Neural cell (in vitro differentiated cells): ENCODE measurements at regions not wholly inside any gene's neighbourhood (a gene's known extent, or its start where the extent isn't known, plus 50 kb on each side); places are given as distances from the start of the nearest gene placed in this dataset.

ENCODE experiments used
- EP300 ChIP-seq: fragments of 450-650 bp; conservative IDR thresholded peaks from 2 replicates; pipeline ENCODE4 v1.6.1; 2014; ENCODE audit warnings: antibody characterized with exemption, mild to moderate bottlenecking, moderate library complexity; ENCODE audit not compliant: poor library complexity, severe bottlenecking
- EZH2 ChIP-seq: fragments of 200-600, 300-800 bp; shearing (Covaris generic), sonication (generic); IDR thresholded peaks from 2 replicates; pipeline ENCODE4 v1.6.1; 2014; ENCODE audit warnings: antibody characterized with exemption, low read length, borderline replicate concordance, mild to moderate bottlenecking; ENCODE audit not compliant: insufficient read depth, poor library complexity, severe bottlenecking
- MXI1 ChIP-seq: fragments of 450-650 bp; conservative IDR thresholded peaks from 2 replicates; pipeline ENCODE4 v1.6.1; 2014; ENCODE audit warnings: antibody characterized with exemption, mild to moderate bottlenecking; ENCODE audit not compliant: poor library complexity, severe bottlenecking
- POLR2AphosphoS5 ChIP-seq: IDR thresholded peaks from 2 replicates; pipeline ENCODE4 v1.6.1; 2012
- RAD21 ChIP-seq: fragments of 450-650 bp; conservative IDR thresholded peaks from 2 replicates; pipeline ENCODE4 v1.6.1; 2014; ENCODE audit warnings: antibody characterized with exemption, mild to moderate bottlenecking, moderate library complexity
- TAF1 ChIP-seq: IDR thresholded peaks from 2 replicates; pipeline ENCODE4 v1.6.1; 2012; ENCODE audit warnings: low read depth
- TF ChIP-seq, protein P1 (sequence below): fragments of 450-650 bp; IDR thresholded peaks from 2 replicates; pipeline ENCODE4 v1.5.1; 2014; ENCODE audit warnings: antibody characterized with exemption, mild to moderate bottlenecking, moderate library complexity; ENCODE audit not compliant: poor library complexity, severe bottlenecking
- TF ChIP-seq, protein P2 (sequence below): IDR thresholded peaks from 2 replicates; pipeline ENCODE4 v1.6.1; 2012; ENCODE audit warnings: borderline replicate concordance

DNA sequence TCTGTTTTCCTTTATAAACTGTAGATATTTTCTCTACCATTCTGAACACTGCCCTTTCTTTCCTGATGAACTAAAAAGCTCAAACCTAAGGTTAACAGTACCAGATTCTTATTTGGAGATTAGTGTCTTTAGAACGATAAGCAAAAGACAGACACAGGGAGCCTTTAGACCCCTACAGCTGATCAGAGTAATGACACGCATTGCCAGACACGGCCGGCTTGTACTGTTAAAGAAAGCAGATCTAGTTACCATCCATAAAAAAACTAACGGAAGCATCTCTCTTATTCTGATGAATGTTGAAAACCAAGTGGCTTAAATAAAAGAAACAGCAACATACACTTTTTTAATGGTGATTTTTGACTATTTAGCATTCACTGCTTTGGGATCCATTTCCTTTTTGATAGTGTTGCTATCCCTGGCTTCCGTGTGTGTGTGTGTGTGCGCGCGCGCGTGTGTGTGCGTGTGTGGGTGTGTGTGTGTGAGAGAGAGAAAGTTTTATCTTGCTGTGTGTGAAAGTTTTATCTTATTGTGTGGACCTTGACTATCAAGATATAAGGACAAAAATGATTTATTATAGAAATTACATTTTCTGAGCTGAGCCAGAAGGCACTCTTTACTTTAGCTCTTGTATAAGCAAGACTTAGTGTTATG is 95.6 kb upstream of the SLC35B3 start:
- TF ChIP-seq EZH2 (no peak), EP300 (no peak), POLR2AphosphoS5 (no peak), RAD21 (no peak), TAF1 (no peak), MXI1 (no peak)
- TF ChIP-seq, protein P1, sequence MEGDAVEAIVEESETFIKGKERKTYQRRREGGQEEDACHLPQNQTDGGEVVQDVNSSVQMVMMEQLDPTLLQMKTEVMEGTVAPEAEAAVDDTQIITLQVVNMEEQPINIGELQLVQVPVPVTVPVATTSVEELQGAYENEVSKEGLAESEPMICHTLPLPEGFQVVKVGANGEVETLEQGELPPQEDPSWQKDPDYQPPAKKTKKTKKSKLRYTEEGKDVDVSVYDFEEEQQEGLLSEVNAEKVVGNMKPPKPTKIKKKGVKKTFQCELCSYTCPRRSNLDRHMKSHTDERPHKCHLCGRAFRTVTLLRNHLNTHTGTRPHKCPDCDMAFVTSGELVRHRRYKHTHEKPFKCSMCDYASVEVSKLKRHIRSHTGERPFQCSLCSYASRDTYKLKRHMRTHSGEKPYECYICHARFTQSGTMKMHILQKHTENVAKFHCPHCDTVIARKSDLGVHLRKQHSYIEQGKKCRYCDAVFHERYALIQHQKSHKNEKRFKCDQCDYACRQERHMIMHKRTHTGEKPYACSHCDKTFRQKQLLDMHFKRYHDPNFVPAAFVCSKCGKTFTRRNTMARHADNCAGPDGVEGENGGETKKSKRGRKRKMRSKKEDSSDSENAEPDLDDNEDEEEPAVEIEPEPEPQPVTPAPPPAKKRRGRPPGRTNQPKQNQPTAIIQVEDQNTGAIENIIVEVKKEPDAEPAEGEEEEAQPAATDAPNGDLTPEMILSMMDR: no peak
- TF ChIP-seq, protein P2, sequence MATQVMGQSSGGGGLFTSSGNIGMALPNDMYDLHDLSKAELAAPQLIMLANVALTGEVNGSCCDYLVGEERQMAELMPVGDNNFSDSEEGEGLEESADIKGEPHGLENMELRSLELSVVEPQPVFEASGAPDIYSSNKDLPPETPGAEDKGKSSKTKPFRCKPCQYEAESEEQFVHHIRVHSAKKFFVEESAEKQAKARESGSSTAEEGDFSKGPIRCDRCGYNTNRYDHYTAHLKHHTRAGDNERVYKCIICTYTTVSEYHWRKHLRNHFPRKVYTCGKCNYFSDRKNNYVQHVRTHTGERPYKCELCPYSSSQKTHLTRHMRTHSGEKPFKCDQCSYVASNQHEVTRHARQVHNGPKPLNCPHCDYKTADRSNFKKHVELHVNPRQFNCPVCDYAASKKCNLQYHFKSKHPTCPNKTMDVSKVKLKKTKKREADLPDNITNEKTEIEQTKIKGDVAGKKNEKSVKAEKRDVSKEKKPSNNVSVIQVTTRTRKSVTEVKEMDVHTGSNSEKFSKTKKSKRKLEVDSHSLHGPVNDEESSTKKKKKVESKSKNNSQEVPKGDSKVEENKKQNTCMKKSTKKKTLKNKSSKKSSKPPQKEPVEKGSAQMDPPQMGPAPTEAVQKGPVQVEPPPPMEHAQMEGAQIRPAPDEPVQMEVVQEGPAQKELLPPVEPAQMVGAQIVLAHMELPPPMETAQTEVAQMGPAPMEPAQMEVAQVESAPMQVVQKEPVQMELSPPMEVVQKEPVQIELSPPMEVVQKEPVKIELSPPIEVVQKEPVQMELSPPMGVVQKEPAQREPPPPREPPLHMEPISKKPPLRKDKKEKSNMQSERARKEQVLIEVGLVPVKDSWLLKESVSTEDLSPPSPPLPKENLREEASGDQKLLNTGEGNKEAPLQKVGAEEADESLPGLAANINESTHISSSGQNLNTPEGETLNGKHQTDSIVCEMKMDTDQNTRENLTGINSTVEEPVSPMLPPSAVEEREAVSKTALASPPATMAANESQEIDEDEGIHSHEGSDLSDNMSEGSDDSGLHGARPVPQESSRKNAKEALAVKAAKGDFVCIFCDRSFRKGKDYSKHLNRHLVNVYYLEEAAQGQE: no peak
